ENCODE measurements at regions not wholly inside any gene's neighbourhood (a gene's known extent, or its start where the extent isn't known, plus 50 kb on each side); places are given as distances from the start of the nearest gene placed in this dataset.

DNA sequence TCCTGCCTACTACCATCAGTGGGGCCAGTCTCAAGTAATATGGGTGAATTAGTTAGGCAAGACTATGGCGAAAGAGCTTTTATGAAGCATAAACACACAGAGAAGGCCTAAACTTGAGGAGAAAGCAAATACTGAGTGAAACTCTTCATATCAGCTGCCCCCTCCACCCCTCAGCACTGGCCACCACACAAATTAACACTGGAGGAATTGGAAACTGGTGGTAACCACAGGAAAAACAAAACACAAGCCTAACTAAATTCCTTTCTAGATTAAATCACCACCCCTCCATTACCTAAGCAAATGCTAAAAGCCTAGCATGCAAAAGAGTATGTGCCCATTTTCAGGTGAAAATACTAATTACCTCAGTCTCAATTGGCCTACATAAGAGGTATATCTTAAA, 774.7 kb upstream of the NECTIN3 start:
- TF ChIP-seq NFIC (IDR thresholded peaks at IDR 0.05), result no peak
- TF ChIP-seq EGR1 (IDR thresholded peaks at IDR 0.05), result no peak
- TF ChIP-seq CEBPB (IDR thresholded peaks at IDR 0.05), result no peak
- no peak for TF ChIP-seq YY1 (IDR thresholded peaks at IDR 0.05; ENCODE audit: low read depth)
- TF ChIP-seq FOXM1 (IDR thresholded peaks at IDR 0.05; ENCODE audit: borderline replicate concordance, low read depth), result no peak
- TF ChIP-seq EP300 (IDR thresholded peaks at IDR 0.05; ENCODE audit: borderline replicate concordance), result no peak
- TF ChIP-seq TEAD4 (IDR thresholded peaks at IDR 0.05), result no peak
- no peak for TF ChIP-seq TAF1 (IDR thresholded peaks at IDR 0.05; ENCODE audit: low read depth)
- TF ChIP-seq, protein P1, sequence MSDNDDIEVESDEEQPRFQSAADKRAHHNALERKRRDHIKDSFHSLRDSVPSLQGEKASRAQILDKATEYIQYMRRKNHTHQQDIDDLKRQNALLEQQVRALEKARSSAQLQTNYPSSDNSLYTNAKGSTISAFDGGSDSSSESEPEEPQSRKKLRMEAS (IDR thresholded peaks at IDR 0.05), result no peak
- TF ChIP-seq RAD21 (IDR thresholded peaks at IDR 0.05; ENCODE audit: low read depth), result no peak
- TF ChIP-seq, protein P2, sequence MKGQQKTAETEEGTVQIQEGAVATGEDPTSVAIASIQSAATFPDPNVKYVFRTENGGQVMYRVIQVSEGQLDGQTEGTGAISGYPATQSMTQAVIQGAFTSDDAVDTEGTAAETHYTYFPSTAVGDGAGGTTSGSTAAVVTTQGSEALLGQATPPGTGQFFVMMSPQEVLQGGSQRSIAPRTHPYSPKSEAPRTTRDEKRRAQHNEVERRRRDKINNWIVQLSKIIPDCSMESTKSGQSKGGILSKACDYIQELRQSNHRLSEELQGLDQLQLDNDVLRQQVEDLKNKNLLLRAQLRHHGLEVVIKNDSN (IDR thresholded peaks at IDR 0.05), result no peak
- TF ChIP-seq, protein P3, sequence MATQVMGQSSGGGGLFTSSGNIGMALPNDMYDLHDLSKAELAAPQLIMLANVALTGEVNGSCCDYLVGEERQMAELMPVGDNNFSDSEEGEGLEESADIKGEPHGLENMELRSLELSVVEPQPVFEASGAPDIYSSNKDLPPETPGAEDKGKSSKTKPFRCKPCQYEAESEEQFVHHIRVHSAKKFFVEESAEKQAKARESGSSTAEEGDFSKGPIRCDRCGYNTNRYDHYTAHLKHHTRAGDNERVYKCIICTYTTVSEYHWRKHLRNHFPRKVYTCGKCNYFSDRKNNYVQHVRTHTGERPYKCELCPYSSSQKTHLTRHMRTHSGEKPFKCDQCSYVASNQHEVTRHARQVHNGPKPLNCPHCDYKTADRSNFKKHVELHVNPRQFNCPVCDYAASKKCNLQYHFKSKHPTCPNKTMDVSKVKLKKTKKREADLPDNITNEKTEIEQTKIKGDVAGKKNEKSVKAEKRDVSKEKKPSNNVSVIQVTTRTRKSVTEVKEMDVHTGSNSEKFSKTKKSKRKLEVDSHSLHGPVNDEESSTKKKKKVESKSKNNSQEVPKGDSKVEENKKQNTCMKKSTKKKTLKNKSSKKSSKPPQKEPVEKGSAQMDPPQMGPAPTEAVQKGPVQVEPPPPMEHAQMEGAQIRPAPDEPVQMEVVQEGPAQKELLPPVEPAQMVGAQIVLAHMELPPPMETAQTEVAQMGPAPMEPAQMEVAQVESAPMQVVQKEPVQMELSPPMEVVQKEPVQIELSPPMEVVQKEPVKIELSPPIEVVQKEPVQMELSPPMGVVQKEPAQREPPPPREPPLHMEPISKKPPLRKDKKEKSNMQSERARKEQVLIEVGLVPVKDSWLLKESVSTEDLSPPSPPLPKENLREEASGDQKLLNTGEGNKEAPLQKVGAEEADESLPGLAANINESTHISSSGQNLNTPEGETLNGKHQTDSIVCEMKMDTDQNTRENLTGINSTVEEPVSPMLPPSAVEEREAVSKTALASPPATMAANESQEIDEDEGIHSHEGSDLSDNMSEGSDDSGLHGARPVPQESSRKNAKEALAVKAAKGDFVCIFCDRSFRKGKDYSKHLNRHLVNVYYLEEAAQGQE (IDR thresholded peaks at IDR 0.05; ENCODE audit: low read depth), result no peak
- TF ChIP-seq CREB1 (IDR thresholded peaks at IDR 0.05; ENCODE audit: low read depth), result no peak
- TF ChIP-seq ZBTB7A (IDR thresholded peaks at IDR 0.05; ENCODE audit: low read depth), result no peak
- no peak for TF ChIP-seq TCF12 (IDR thresholded peaks at IDR 0.05; ENCODE audit: low read depth)

DNA sequence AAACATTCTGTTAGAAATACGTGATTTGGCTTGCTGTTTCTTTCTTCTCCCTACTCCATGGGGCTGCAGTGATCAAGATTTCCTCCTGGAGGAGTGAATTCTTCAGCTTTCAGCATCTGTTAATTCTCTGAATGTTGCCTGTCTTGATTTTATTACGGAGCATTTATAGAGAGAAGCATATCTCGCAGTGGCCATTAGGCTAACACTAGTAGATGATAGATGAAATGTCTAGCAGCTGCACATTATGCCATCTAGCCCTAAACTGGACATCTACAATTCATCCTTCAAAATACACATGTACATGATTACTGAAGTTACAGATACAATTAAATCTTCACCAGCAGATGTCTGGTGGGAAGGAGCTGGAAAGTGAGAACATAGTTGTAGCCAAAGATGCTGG, 769.8 kb upstream of the NECTIN3 start:
- no peak for TF ChIP-seq YY1 (IDR thresholded peaks at IDR 0.05; ENCODE audit: low read depth)
- TF ChIP-seq TCF12 (IDR thresholded peaks at IDR 0.05; ENCODE audit: low read depth), result no peak
- TF ChIP-seq NFIC (IDR thresholded peaks at IDR 0.05), result no peak
- no peak for TF ChIP-seq TEAD4 (IDR thresholded peaks at IDR 0.05)

DNA sequence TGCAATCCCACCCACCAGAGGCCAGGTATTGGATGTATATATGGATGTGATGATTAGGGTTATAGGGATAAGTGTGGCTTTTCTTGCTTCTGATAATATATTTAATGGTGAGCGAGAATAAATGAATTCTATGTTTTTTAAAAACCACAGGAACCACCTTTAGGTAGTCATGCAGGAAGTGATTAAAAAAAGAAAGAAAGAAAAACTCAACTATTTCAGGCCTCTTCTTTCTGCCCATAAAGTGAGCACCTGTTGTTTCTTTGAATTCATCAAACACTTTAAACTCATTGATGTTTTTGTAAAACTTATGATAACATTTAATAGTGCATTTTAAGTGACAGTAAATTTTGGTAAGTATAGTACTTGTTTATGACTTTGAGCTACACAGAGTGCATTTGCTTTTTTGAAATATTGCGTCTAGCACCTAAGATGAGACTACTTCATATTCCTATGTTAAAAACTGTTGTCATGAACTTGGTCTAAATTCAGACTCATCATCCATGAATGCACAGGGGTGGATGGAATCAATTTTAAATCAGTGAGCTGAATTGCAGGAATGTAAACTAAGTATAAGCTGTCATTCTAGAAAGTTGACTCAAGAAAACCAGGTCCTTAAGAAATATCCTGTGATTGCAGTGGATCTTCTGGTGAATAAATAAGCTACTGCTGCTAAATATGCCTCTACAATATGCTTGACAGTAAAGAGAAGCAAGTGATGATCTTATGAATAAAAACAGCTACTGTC, 764.4 kb upstream of the NECTIN3 start:
- TF ChIP-seq NFIC (IDR thresholded peaks at IDR 0.05), result no peak
- no peak for TF ChIP-seq FOXM1 (IDR thresholded peaks at IDR 0.05; ENCODE audit: borderline replicate concordance, low read depth)
- no peak for TF ChIP-seq TAF1 (IDR thresholded peaks at IDR 0.05; ENCODE audit: low read depth)
- TF ChIP-seq, protein P1 (IDR thresholded peaks at IDR 0.05), result no peak

DNA sequence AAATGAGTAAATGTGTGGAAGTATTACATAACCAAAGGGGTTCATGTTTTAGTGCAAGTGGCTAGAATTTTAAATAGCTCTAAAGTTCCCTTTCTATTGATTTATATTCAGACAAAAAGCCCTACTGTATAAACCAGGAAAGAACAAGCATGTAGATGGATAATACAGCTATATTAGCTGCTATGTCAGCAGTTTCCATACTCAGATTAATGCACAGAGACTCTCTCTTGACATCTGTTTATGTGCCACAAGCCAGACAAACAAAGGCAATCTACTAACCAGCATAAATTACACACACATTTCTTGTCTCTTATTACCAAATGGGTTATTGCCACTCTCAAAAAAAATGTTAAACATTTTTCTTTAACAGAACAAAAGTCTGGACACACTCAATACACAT, 760.1 kb upstream of the NECTIN3 start:
- TF ChIP-seq ZBTB7A (IDR thresholded peaks at IDR 0.05; ENCODE audit: low read depth), result no peak
- no peak for TF ChIP-seq TCF12 (IDR thresholded peaks at IDR 0.05; ENCODE audit: low read depth)
- TF ChIP-seq RAD21 (IDR thresholded peaks at IDR 0.05; ENCODE audit: low read depth), result no peak

DNA sequence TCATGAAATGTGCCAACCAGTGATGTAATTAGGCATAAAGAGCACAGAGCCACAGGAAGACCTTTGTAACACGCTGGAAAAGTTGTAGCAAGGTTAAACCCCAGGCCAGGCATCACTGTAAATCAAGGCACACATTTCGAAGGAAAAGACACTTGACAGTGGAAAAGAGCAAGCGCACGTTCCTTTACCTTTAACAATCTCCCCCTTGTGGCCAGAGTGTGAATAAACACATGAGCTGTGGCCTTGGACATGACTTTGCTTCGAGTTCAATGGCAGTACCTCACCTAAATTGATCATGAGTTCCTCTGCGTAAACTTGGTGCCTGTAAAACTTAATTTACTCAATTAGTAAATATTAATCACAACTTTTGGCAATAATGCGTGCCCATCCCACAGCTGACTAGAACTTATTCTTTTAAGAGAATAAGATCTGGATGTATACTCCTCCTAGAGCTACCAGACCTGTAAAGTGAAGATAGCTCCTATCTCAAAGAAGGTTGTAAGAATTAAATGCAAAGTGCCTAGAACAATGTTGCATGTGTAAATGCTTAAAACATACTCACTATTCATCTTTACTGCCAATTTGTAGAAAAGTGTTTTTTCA, 757.0 kb upstream of the NECTIN3 start:
- no peak for TF ChIP-seq EP300 (IDR thresholded peaks at IDR 0.05; ENCODE audit: borderline replicate concordance)
- no peak for TF ChIP-seq TAF1 (IDR thresholded peaks at IDR 0.05; ENCODE audit: low read depth)
- no peak for TF ChIP-seq CEBPB (IDR thresholded peaks at IDR 0.05)
- TF ChIP-seq, protein P2 (IDR thresholded peaks at IDR 0.05), result no peak
- TF ChIP-seq, protein P1 (IDR thresholded peaks at IDR 0.05), result 0 out of 2 replicates have a peak, but pooled peaks have one; percentile 19
- TF ChIP-seq RAD21 (IDR thresholded peaks at IDR 0.05; ENCODE audit: low read depth), result peak; percentile 74

DNA sequence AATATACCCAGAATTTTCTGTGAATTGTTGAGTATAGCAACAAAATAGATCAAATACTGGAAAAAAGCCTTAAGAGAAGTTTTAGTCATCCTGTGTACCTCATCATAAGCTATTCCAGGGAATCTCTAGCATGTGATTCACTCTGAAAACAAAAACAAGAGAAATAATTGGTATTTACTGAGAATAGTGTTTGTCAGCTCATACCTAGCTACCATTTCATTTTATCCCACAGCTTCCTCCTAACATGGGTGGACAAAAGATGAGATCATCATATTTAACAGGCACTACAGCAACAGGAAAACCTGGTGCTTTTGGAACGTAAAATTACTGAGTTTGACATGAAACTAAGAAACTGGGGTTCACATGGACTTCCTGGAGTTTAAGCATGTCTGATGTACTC, 753.5 kb upstream of the NECTIN3 start:
- TF ChIP-seq TCF12 (IDR thresholded peaks at IDR 0.05; ENCODE audit: low read depth) (no peak), YY1 (IDR thresholded peaks at IDR 0.05; ENCODE audit: low read depth) (no peak), NFIC (IDR thresholded peaks at IDR 0.05) (no peak), RAD21 (IDR thresholded peaks at IDR 0.05; ENCODE audit: low read depth) (no peak), TAF1 (IDR thresholded peaks at IDR 0.05; ENCODE audit: low read depth) (no peak)
- TF ChIP-seq, protein P3 (IDR thresholded peaks at IDR 0.05; ENCODE audit: low read depth), result no peak

All from Ishikawa (cell line).